GM13976 (cell line): ENCODE measurements at regions not wholly inside any gene's neighbourhood (a gene's known extent, or its start where the extent isn't known, plus 50 kb on each side); places are given as distances from the start of the nearest gene placed in this dataset.

Experiments used
- DNase-seq: peaks from one replicate; pipeline ENCODE4 v3.0.0; 2012; ENCODE audit warnings: low spot score
- in situ Hi-C: fragments of 300-500 bp; cut with MboI; formaldehyde crosslinking; loops from one replicate; pipeline ENCODE4 v1.12.0; 2022; ENCODE audit warnings: low sequenced_read_pairs, mixed read lengths, inconsistent platforms; ENCODE audit not compliant: unreplicated experiment
- TF ChIP-seq, protein P1 (sequence below): IDR thresholded peaks from 2 replicates; pipeline ENCODE4 v1.5.1; 2012; ENCODE audit warnings: borderline replicate concordance, mild to moderate bottlenecking; ENCODE audit not compliant: insufficient read depth; ENCODE audit errors: extremely low read depth, missing control alignments, control extremely low read depth

DNA sequence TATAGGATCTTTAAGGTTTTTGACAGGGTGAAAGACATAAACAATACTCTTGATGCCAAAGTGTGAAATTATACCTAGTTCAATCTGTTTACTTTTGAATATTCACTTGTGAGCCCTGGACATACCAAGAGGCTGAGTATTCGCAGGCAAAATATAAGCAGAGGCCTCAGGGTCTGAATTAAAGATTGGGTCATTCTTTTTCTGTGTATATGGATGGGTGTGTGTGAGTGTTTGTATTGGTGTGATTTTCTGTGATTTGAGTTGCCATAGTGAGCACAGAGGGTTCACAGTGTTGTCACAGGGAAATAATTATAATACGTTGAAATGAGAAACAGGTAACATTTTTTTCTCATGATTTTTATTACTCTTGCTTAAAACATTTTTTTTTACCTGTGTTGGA lies 770.7 kb upstream of the ALCAM start:
- in situ Hi-C loops: no loop called here
- TF ChIP-seq, protein P1, sequence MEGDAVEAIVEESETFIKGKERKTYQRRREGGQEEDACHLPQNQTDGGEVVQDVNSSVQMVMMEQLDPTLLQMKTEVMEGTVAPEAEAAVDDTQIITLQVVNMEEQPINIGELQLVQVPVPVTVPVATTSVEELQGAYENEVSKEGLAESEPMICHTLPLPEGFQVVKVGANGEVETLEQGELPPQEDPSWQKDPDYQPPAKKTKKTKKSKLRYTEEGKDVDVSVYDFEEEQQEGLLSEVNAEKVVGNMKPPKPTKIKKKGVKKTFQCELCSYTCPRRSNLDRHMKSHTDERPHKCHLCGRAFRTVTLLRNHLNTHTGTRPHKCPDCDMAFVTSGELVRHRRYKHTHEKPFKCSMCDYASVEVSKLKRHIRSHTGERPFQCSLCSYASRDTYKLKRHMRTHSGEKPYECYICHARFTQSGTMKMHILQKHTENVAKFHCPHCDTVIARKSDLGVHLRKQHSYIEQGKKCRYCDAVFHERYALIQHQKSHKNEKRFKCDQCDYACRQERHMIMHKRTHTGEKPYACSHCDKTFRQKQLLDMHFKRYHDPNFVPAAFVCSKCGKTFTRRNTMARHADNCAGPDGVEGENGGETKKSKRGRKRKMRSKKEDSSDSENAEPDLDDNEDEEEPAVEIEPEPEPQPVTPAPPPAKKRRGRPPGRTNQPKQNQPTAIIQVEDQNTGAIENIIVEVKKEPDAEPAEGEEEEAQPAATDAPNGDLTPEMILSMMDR: no peak
- no peak for DNase-seq

- peak; percentile 18 for DNase-seq
- in situ Hi-C loops: no loop called here
- TF ChIP-seq, protein P1: peak; percentile 41
These were observed 770.2 kb upstream of the ALCAM start for GRCh38 chr3:104596551-104596950.

- in situ Hi-C loops: no loop called here
- TF ChIP-seq, protein P1: no peak
- DNase-seq: no peak
These were observed 767.7 kb upstream of the ALCAM start for GRCh38 chr3:104598848-104599511.

DNA sequence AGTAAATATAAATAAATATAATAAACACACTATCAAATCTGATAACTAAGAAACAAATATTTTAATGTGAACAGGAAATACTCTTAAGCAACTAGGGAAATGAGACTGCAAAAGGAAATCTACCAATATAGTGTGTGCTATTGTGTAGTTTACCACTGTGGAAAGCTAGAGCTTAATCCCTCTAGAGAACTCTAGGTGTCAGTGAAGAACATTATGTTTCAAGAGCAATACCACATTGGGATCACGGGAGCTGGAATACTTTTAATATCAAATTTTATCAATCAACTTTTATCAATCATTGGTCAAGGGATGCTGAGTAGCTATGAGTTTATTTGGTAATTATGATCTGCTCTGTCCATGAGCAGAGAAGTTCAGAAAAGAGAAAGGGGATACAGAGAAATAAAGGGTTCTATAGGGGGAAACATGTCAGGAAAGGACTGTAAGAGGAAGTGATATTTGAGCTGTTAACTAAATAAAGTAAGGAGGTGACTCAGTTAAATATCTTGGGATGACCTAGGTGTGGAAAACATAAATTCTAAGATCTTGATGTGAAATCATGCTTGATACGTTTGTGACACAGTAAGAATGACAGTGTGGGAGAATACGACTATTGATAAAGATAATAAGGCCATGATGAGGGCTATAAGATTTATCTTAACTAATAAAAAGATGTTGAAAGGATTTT lies 762.2 kb upstream of the ALCAM start:
- TF ChIP-seq, protein P1: no peak
- DNase-seq: no peak
- in situ Hi-C loops: loop anchor here (25.0 kb wide), 1 partner anchor 758 kb away; the partner anchor contains the start of gene ALCAM

GRCh38 chr3:104606812-104607211 lies 759.9 kb upstream of the ALCAM start:
- DNase-seq: no peak
- in situ Hi-C loops: loop anchor here (25.0 kb wide), 1 partner anchor 755 kb away; the partner anchor contains the start of gene ALCAM
- TF ChIP-seq, protein P1: no peak

- TF ChIP-seq, protein P1: no peak
- in situ Hi-C loops: loop anchor here (25.0 kb wide), 1 partner anchor 751 kb away; the partner anchor contains the start of gene ALCAM
- DNase-seq: no peak
These were observed 755.7 kb upstream of the ALCAM start for GRCh38 chr3:104610730-104611652.
